Ascending aorta (tissue), 2 donors: ENCODE measurements at regions not wholly inside any gene's neighbourhood (a gene's known extent, or its start where the extent isn't known, plus 50 kb on each side); places are given as distances from the start of the nearest gene placed in this dataset.

ENCODE experiments used
- DNase-seq, 2 donors: peaks; one replicate each; pipeline ENCODE4 v3.0.0-alpha.2; 2019; ENCODE audit warnings: low spot score in 2 of 2
- H3K27ac ChIP-seq, 2 donors: fragments of 200-600 bp; sonication (generic); one replicate each; pipeline ENCODE4 v1.5.1; 2016 to 2017; ENCODE audit warnings: mild to moderate bottlenecking in 1 of 2
- H3K27me3 ChIP-seq: fragments of 200-600 bp; sonication (generic); one replicate; pipeline ENCODE4 v1.5.1; 2017
- H3K36me3 ChIP-seq, 2 donors: fragments of 200-600 bp; sonication (generic); one replicate each; pipeline ENCODE4 v1.5.1; 2016
- H3K4me1 ChIP-seq, 2 donors: fragments of 200-600 bp; sonication (generic); one replicate each; pipeline ENCODE4 v1.5.1; 2016 to 2017; ENCODE audit warnings: mild to moderate bottlenecking in 1 of 2
- H3K4me3 ChIP-seq, 2 donors: fragments of 200-600 bp; sonication (generic); one replicate each; pipeline ENCODE4 v1.5.1; 2016 to 2017; ENCODE audit warnings: mild to moderate bottlenecking in 1 of 2
- H3K9me3 ChIP-seq, 2 donors: fragments of 200-600 bp; sonication (generic); one replicate each; pipeline ENCODE4 v1.5.1; 2016
- CTCF ChIP-seq, 3 experiments: fragments of 200-600 bp in 2 of 3; fragments of 450-650 bp in 1 of 3; sonication (generic) in 2 of 3; IDR thresholded peaks; one replicate each; pipeline ENCODE4 v1.5.1; 2016 to 2019; ENCODE audit warnings: antibody characterized with exemption in 3 of 3, mild to moderate bottlenecking in 1 of 3, moderate library complexity in 1 of 3
- intact Hi-C: fragments of 100-400 bp; cut with DNase I; formaldehyde crosslinking; loops from one replicate; pipeline ENCODE4 v1.15.1; 2023

DNA sequence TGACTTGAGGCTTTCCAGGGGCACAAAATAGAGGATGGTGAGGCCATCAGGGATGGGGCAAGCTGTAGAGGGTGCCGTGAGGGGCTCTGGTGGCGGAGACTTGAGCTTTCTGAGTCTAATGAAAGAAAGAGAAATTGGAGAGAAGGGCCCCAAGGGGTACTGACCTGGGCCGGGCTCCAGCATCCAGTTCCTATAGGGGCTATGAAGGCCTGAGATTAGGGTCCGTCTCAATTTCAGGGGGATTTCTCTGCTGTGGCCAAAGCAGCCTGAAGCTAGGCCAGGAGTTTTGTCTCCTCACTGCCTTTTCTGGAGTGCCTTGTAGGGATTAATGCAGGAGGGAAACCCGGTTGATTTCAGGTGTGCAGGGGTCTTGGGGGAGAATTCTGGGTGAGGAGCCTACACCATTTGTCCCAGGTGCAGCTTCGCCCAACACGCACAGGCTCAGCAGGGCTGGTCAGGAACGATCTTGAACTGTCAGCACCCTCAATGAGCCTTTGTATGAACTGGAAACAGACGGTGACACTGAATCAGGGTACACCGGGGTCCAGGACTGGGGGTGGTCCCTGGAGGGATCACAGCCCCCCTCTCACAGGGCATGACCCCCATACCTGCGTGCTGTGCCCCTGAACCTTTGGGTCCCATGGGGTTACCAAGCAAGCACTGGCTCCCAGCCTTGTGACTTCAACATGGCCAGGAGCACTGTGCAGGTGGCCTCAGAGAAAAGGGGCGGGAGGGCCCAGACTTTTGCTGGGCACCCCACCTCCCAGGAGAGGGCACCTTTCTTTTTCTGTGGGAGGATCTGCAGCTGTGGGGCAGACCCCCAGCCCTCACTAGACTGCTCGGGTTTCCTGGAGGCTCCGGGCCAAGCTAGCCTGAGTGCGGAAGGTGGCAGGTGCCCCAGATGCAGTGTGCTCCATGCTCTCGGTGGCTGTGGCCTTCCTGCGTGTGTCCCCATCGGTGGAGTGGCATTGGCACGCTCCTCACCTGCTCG lies 122.9 kb upstream of the RET start:
- H3K27ac ChIP-seq, result no peak overlapping the region
- peak in 1 of 2 donors; percentile 30 for DNase-seq
- no peaks in the 10 kb centered on the region for H3K4me1 ChIP-seq
- H3K36me3 ChIP-seq, result no peaks in the 10 kb centered on the region
- H3K27me3 ChIP-seq, result no peaks in the 10 kb centered on the region
- no peak for TF ChIP-seq CTCF (IDR thresholded peaks at IDR 0.05)
- no peaks in the 10 kb centered on the region for H3K9me3 ChIP-seq
- no peak overlapping the region for H3K4me3 ChIP-seq
- intact Hi-C loops, result no loop called here

- peak in 1 of 2 donors; percentile 51 for DNase-seq
- Histone ChIP-seq H3K27ac (no peak overlapping the region), H3K27me3 (no peaks in the 10 kb centered on the region), H3K9me3 (no peaks in the 10 kb centered on the region), H3K4me1 (no peaks in the 10 kb centered on the region), H3K4me3 (no peak overlapping the region), H3K36me3 (no peaks in the 10 kb centered on the region)
- TF ChIP-seq CTCF (IDR thresholded peaks at IDR 0.05), result no peak
- intact Hi-C loops, result no loop called here
Measured at GRCh38 chr10:42954766-42955492, 121.9 kb upstream of the RET start.

GRCh38 chr10:42955493-42955889 lies 121.4 kb upstream of the RET start:
- no peak overlapping the region for H3K27ac ChIP-seq
- no peak overlapping the region for H3K4me3 ChIP-seq
- peak in 1 of 2 donors; percentile 38 for DNase-seq
- H3K27me3 ChIP-seq, result no peaks in the 10 kb centered on the region
- intact Hi-C loops, result no loop called here
- no peaks in the 10 kb centered on the region for H3K9me3 ChIP-seq
- H3K4me1 ChIP-seq, result no peaks in the 10 kb centered on the region
- no peak for TF ChIP-seq CTCF (IDR thresholded peaks at IDR 0.05)
- H3K36me3 ChIP-seq, result no peaks in the 10 kb centered on the region

DNA sequence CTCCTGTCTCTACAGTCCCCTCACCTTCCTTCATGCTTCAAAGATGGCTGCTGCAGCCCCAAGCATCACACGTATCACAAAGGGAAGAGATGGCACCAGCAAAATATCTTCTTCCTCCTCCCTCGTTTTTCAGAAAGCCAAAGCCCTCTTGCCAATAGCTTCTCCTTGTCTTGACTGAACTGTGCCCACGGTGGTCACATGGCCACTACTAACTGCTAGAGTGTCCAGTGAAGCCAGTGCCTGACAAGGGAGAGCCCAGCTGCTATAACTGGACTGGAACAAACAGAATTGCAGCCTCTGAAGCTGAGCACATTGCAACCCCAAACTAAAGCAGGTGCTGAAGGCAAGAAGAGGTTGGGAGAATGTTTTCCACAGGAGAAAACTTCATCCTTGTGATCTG lies 120.8 kb upstream of the RET start:
- no peak for DNase-seq
- intact Hi-C loops, result no loop called here
- Histone ChIP-seq H3K27ac (no peak overlapping the region), H3K9me3 (no peaks in the 10 kb centered on the region), H3K27me3 (no peaks in the 10 kb centered on the region), H3K4me1 (no peaks in the 10 kb centered on the region), H3K4me3 (no peak overlapping the region), H3K36me3 (no peaks in the 10 kb centered on the region)
- TF ChIP-seq CTCF (IDR thresholded peaks at IDR 0.05), result no peak

DNA sequence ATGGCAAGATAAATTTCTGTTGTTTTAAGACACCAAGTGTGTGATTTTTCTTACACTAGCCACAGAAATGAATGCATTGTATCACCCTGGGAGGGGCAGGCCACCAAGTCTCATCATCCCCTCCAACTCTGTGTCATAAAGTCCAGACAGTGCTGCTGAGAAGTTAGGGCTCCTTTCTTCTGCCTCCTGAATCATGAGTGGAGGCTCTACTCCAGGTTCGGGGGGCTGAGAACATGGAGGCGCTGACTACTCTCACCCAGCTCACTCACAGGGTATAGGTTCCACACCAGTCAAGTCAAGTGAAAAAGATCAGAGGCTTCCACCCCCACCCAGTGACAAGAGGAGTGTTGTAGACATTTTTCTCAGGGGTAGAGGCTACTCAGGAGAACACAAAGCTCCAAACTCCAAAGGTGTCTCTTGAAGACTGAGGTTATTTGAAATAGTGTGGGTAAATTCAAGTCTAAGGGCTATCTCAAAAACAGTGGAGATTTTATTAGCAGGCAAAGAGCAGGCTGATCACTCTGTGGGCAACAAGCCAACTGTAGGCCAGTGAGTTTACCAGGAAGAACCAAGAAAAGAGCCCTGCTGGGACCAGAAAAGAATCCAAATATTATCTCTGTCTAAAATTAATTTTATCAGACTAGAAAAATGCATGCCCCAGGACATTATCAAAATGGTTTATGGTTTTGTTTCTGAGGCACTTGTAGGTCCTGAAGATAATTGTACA lies 118.6 kb upstream of the RET start:
- intact Hi-C loops, result no loop called here
- no peak for DNase-seq
- H3K27me3 ChIP-seq, result no peaks in the 10 kb centered on the region
- no peak for TF ChIP-seq CTCF (IDR thresholded peaks at IDR 0.05)
- H3K4me1 ChIP-seq, result no peaks in the 10 kb centered on the region
- H3K36me3 ChIP-seq, result no peaks in the 10 kb centered on the region
- no peak overlapping the region for H3K27ac ChIP-seq
- no peaks in the 10 kb centered on the region for H3K9me3 ChIP-seq
- no peak overlapping the region for H3K4me3 ChIP-seq
